ENCODE measurements at regions not wholly inside any gene's neighbourhood (a gene's known extent, or its start where the extent isn't known, plus 50 kb on each side); places are given as distances from the start of the nearest gene placed in this dataset.

DNA sequence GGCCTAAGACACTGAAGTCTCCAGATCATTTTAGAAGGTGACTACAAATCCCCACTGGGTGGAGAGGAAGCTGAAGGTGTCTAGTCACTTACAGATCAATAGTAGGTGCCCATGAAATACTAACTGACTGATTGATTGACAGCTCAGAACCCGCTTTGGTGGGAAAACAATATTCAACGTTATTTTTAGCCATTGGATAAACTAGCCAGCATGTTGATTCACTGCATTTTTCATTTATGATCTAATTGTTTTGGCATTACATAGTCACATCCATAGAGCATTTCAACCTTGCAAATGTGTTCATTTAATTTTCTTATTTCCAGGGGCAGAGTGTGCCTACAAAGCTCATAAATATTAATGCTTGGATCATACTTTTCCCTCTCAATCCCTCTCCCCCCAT lies 162.3 kb downstream of the MREG start:
- TF ChIP-seq POLR2A (IDR thresholded peaks at IDR 0.05): no peak
- TF ChIP-seq, protein P1, sequence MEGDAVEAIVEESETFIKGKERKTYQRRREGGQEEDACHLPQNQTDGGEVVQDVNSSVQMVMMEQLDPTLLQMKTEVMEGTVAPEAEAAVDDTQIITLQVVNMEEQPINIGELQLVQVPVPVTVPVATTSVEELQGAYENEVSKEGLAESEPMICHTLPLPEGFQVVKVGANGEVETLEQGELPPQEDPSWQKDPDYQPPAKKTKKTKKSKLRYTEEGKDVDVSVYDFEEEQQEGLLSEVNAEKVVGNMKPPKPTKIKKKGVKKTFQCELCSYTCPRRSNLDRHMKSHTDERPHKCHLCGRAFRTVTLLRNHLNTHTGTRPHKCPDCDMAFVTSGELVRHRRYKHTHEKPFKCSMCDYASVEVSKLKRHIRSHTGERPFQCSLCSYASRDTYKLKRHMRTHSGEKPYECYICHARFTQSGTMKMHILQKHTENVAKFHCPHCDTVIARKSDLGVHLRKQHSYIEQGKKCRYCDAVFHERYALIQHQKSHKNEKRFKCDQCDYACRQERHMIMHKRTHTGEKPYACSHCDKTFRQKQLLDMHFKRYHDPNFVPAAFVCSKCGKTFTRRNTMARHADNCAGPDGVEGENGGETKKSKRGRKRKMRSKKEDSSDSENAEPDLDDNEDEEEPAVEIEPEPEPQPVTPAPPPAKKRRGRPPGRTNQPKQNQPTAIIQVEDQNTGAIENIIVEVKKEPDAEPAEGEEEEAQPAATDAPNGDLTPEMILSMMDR (IDR thresholded peaks at IDR 0.05): no peak
